ENCODE measurements at regions not wholly inside any gene's neighbourhood (a gene's known extent, or its start where the extent isn't known, plus 50 kb on each side); places are given as distances from the start of the nearest gene placed in this dataset.

GRCh38 chr13:86633346-86633745 is 834.1 kb upstream of the SLITRK6 start:
- no peak for TF ChIP-seq GATA3 (IDR thresholded peaks at IDR 0.05; ENCODE audit: low read depth, low read length)
- TF ChIP-seq GATA2 (IDR thresholded peaks at IDR 0.05; ENCODE audit: low read depth, low read length) = no peak
